Calu3 (cell line): ENCODE measurements at regions not wholly inside any gene's neighbourhood (a gene's known extent, or its start where the extent isn't known, plus 50 kb on each side); places are given as distances from the start of the nearest gene placed in this dataset.

Source experiments
- BruUV-seq: library from RNA; stranded (reverse); fragments of 400-500 nt; replicated peaks from 2 replicates; lab custom pipeline; 2021; lab: Mats Ljungman, UMichigan
- CTCF ChIA-PET: fragments of 300-600 bp; sonication (Branson Sonifier 250); formaldehyde crosslinking; loops from one replicate; lab custom pipeline; 2022; ENCODE audit warnings: antibody characterized with exemption; lab: Charles Lee
- DNase-seq: peaks from one replicate; pipeline ENCODE4 v3.0.0; 2022
- H3K27ac Mint-ChIP-seq: one replicate; pipeline ENCODE4 v1.8.0; 2022; ENCODE audit warnings: mixed read lengths; ENCODE audit not compliant: unreplicated experiment
- H3K27me3 Mint-ChIP-seq: one replicate; pipeline ENCODE4 v1.8.0; 2022; ENCODE audit warnings: mixed read lengths; ENCODE audit not compliant: unreplicated experiment
- H3K36me3 Mint-ChIP-seq: one replicate; pipeline ENCODE4 v1.8.0; 2022; ENCODE audit warnings: mild to moderate bottlenecking, moderate library complexity, mixed read lengths; ENCODE audit not compliant: insufficient read depth, unreplicated experiment
- H3K4me1 Mint-ChIP-seq: one replicate; pipeline ENCODE4 v1.8.0; 2022; ENCODE audit warnings: mild to moderate bottlenecking, low read depth, mixed read lengths; ENCODE audit not compliant: unreplicated experiment
- H3K4me3 Mint-ChIP-seq: one replicate; pipeline ENCODE4 v1.8.0; 2022; ENCODE audit warnings: mild to moderate bottlenecking, low read depth, moderate library complexity, mixed read lengths; ENCODE audit not compliant: unreplicated experiment
- H3K9me3 Mint-ChIP-seq: one replicate; pipeline ENCODE4 v1.8.0; 2022; ENCODE audit warnings: low read depth, mixed read lengths; ENCODE audit not compliant: unreplicated experiment
- CTCF ChIP-seq: fragments of 200-600 bp; IDR thresholded peaks from one replicate; pipeline ENCODE4 v1.8.0; 2022; ENCODE audit warnings: antibody characterized with exemption; ENCODE audit not compliant: unreplicated experiment
- intact Hi-C: fragments of 100-400 bp; cut with micrococcal nuclease; formaldehyde crosslinking; loops from one replicate; pipeline ENCODE4 v1.10.0; 2022; ENCODE audit not compliant: unreplicated experiment

GRCh38 chr14:85412756-85413155, 117.2 kb upstream of the FLRT2 start:
- TF ChIP-seq CTCF = no peak
- H3K4me3 Mint-ChIP-seq = no peak overlapping the region
- CTCF ChIA-PET = no interaction called here
- peaks cover 20% of the 10 kb centered on the region for H3K9me3 Mint-ChIP-seq
- H3K27me3 Mint-ChIP-seq = no peaks in the 10 kb centered on the region
- peaks cover 7% of the 10 kb centered on the region for H3K4me1 Mint-ChIP-seq
- BruUV-seq = no TSS peak
- H3K36me3 Mint-ChIP-seq = peaks cover 5% of the 10 kb centered on the region
- no peak for DNase-seq
- intact Hi-C loops = no loop called here
- H3K27ac Mint-ChIP-seq = no peak overlapping the region

- no peaks in the 10 kb centered on the region for H3K27me3 Mint-ChIP-seq
- CTCF ChIA-PET = no interaction called here
- peaks cover 7% of the 10 kb centered on the region for H3K4me1 Mint-ChIP-seq
- BruUV-seq = no TSS peak
- H3K9me3 Mint-ChIP-seq = peaks cover 17% of the 10 kb centered on the region
- intact Hi-C loops = no loop called here
- H3K36me3 Mint-ChIP-seq = peaks cover 5% of the 10 kb centered on the region
- TF ChIP-seq CTCF = no peak
- H3K27ac Mint-ChIP-seq = no peak overlapping the region
- no peak for DNase-seq
- H3K4me3 Mint-ChIP-seq = no peak overlapping the region
These were observed 116.0 kb upstream of the FLRT2 start for GRCh38 chr14:85413836-85414526.

GRCh38 chr14:85415015-85415712, 114.8 kb upstream of the FLRT2 start:
- no peak for DNase-seq
- H3K9me3 Mint-ChIP-seq = peaks cover 15% of the 10 kb centered on the region
- intact Hi-C loops = no loop called here
- no TSS peak for BruUV-seq
- H3K36me3 Mint-ChIP-seq = peaks cover 5% of the 10 kb centered on the region
- no peak overlapping the region for H3K4me3 Mint-ChIP-seq
- CTCF ChIA-PET = no interaction called here
- TF ChIP-seq CTCF = no peak
- H3K27me3 Mint-ChIP-seq = no peaks in the 10 kb centered on the region
- no peak overlapping the region for H3K27ac Mint-ChIP-seq
- H3K4me1 Mint-ChIP-seq = peaks cover 7% of the 10 kb centered on the region

GRCh38 chr14:85416771-85417170, 113.2 kb upstream of the FLRT2 start:
- CTCF ChIA-PET = no interaction called here
- DNase-seq = no peak
- Mint-ChIP-seq H3K27me3 (no peaks in the 10 kb centered on the region), H3K4me3 (no peak overlapping the region), H3K4me1 (peaks cover 7% of the 10 kb centered on the region), H3K9me3 (peaks cover 10% of the 10 kb centered on the region), H3K36me3 (peaks cover 5% of the 10 kb centered on the region), H3K27ac (no peak overlapping the region)
- no TSS peak for BruUV-seq
- intact Hi-C loops = no loop called here
- no peak for TF ChIP-seq CTCF
